ENCODE measurements at regions not wholly inside any gene's neighbourhood (a gene's known extent, or its start where the extent isn't known, plus 50 kb on each side); places are given as distances from the start of the nearest gene placed in this dataset.

GRCh38 chr21:24310788-24311187, 1296.5 kb downstream of the MRPL39 start:
- Histone ChIP-seq H3K36me3 (no peaks in the 10 kb centered on the region), H3K4me1 (no peaks in the 10 kb centered on the region), H3K27me3 (no peaks in the 10 kb centered on the region), H3K4me3 (no peak overlapping the region), H3K27ac (no peak overlapping the region), H3K9me3 (peaks cover 0 to 6% of the 10 kb centered on the region in 2 donors)
- intact Hi-C loops (cut with DNase I; ENCODE audit: low total_unique reads): no loop called here
- TF ChIP-seq CTCF (IDR thresholded peaks at IDR 0.05): no peak
- TF ChIP-seq POLR2AphosphoS5 (IDR thresholded peaks at IDR 0.05): no peak
- no peak for TF ChIP-seq POLR2A (IDR thresholded peaks at IDR 0.05)
- no peak for DNase-seq (ENCODE audit: low spot score in 2 of 2)

DNA sequence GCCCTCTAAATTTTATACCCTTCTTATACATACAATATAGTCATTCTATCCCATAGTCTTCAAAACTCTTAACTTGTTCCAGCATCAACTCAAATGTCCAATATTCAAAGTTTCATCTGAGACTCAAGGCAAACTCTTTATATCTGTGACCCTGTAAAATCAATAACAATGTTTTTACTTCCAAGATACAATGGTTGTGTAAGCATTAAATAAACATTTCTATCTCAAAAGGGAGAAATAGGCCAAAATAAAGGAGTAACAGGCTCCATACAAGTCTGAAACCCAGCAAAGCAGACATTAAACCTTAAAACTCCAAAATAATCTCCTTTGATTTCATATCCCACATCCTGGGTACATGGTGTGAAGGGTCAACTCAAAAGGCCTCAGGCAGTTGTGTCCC, 1299.1 kb downstream of the MRPL39 start:
- no peak overlapping the region for H3K4me3 ChIP-seq
- no peaks in the 10 kb centered on the region for H3K4me1 ChIP-seq
- no peaks in the 10 kb centered on the region for H3K36me3 ChIP-seq
- peaks cover 0 to 6% of the 10 kb centered on the region in 2 donors for H3K9me3 ChIP-seq
- no peaks in the 10 kb centered on the region for H3K27me3 ChIP-seq
- H3K27ac ChIP-seq: no peak overlapping the region
- intact Hi-C loops (cut with DNase I; ENCODE audit: low total_unique reads): no loop called here
- DNase-seq (ENCODE audit: low spot score in 2 of 2): no peak
- TF ChIP-seq POLR2AphosphoS5 (IDR thresholded peaks at IDR 0.05): no peak

DNA sequence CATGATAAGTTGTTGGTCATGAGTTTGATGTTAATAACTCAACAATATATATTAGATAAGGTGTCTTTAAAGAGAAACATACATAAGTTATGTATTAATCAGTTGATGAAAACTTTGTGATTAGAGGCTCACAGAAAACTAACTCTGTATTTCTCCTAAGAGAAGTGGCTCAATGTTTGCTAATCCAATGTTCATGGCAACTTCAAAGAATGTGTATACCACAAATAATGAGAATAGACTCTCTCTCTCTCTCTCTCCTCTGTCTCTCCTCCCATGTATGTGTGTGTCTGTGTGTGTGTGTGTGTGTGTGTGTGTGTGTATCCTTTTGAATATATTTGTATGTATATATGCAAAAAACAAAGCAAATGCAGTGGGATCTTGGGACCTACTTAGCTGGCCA, 1304.9 kb downstream of the MRPL39 start:
- no peak overlapping the region for H3K4me3 ChIP-seq

DNA sequence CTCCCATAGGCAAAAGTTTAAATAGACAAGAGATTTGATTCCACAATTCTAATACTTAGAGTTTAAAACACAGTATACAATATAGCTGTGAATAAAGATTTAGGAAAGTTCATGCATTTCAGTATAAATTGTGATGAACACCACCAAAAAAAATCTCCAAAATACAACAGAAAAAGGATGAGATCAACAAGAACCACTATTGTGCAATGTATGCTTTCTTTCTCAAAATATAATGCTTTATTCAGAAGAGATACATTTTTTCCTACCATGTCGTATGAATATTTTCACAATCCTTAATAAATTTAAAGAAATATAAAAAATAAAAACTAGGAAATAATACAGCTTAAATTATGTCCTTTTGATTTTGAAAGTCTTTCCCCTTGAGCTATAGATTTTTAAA, 1309.2 kb downstream of the MRPL39 start:
- no peaks in the 10 kb centered on the region for H3K27me3 ChIP-seq
- H3K36me3 ChIP-seq: no peaks in the 10 kb centered on the region
- no peak overlapping the region for H3K27ac ChIP-seq
- no peaks in the 10 kb centered on the region for H3K9me3 ChIP-seq
- no peak for DNase-seq (ENCODE audit: low spot score in 2 of 2)
- intact Hi-C loops (cut with DNase I; ENCODE audit: low total_unique reads): no loop called here
- H3K4me1 ChIP-seq: no peaks in the 10 kb centered on the region
- no peak for TF ChIP-seq POLR2A (IDR thresholded peaks at IDR 0.05)
- no peak for TF ChIP-seq POLR2AphosphoS5 (IDR thresholded peaks at IDR 0.05)
- no peak for TF ChIP-seq CTCF (IDR thresholded peaks at IDR 0.05)
- no peak overlapping the region for H3K4me3 ChIP-seq

More for the DNA sequence above, 1304.9 kb downstream of the MRPL39 start:
- TF ChIP-seq POLR2AphosphoS5 (IDR thresholded peaks at IDR 0.05): no peak
- TF ChIP-seq CTCF (IDR thresholded peaks at IDR 0.05): no peak
- TF ChIP-seq POLR2A (IDR thresholded peaks at IDR 0.05): no peak
- H3K36me3 ChIP-seq: no peaks in the 10 kb centered on the region
- H3K4me1 ChIP-seq: no peaks in the 10 kb centered on the region
- no peaks in the 10 kb centered on the region for H3K27me3 ChIP-seq
- H3K27ac ChIP-seq: no peak overlapping the region
- no peaks in the 10 kb centered on the region for H3K9me3 ChIP-seq
- intact Hi-C loops (cut with DNase I; ENCODE audit: low total_unique reads): no loop called here
- DNase-seq (ENCODE audit: low spot score in 2 of 2): no peak

GRCh38 chr21:24294171-24294570, 1313.1 kb downstream of the MRPL39 start:
- TF ChIP-seq CTCF (IDR thresholded peaks at IDR 0.05) (no peak), POLR2A (IDR thresholded peaks at IDR 0.05) (no peak), POLR2AphosphoS5 (IDR thresholded peaks at IDR 0.05) (no peak)
- H3K27ac ChIP-seq: no peak overlapping the region
- intact Hi-C loops (cut with DNase I; ENCODE audit: low total_unique reads): no loop called here
- no peaks in the 10 kb centered on the region for H3K9me3 ChIP-seq
- H3K27me3 ChIP-seq: no peaks in the 10 kb centered on the region
- H3K4me3 ChIP-seq: no peak overlapping the region
- no peaks in the 10 kb centered on the region for H3K4me1 ChIP-seq
- no peak for DNase-seq (ENCODE audit: low spot score in 2 of 2)
- no peaks in the 10 kb centered on the region for H3K36me3 ChIP-seq
